K562 (cell line): ENCODE measurements at regions not wholly inside any gene's neighbourhood (a gene's known extent, or its start where the extent isn't known, plus 50 kb on each side); places are given as distances from the start of the nearest gene placed in this dataset.

ENCODE experiments used
- ATAC-seq: fragments of 200-7000 bp; cut with Tn5 transposase; 3 replicates; pipeline ENCODE4 v1.9.1; 2020; ENCODE audit warnings: moderate library complexity
- BruUV-seq: library from RNA; stranded (reverse); fragments of 400-500 nt; replicated peaks from 2 replicates; lab custom pipeline; 2021; lab: Mats Ljungman, UMichigan
- CTCF ChIA-PET: fragments of 300-600 bp; formaldehyde crosslinking; extraction: SDS; loops from one replicate; lab custom pipeline; 2021; ENCODE audit warnings: low intra/inter-chr PET ratio; lab: Yijun Ruan, JAX
- POLR2A ChIA-PET: fragments of 300-600, 350-650 bp; sonication (Branson Sonifier 250); formaldehyde crosslinking; extraction: SDS; loops from one replicate; lab custom pipeline; 2021; ENCODE audit warnings: antibody characterized with exemption, inconsistent platforms; lab: Yijun Ruan, JAX
- DNase-seq, 4 experiments: peaks; one replicate each; pipeline versions ENCODE4 v3.0.0 to v3.0.0-alpha.2; 2011 to 2018; ENCODE audit warnings: low spot score in 3 of 4, mixed read lengths in 3 of 4; ENCODE audit errors: extremely low read depth in 1 of 4
- FAIRE-seq: peaks from 2 replicates; lab custom pipeline; 2011; peaks lifted over from hg19 to GRCh38; lab: Jason Lieb, UNC
- H2AFZ ChIP-seq: 2 replicates; pipeline ENCODE4 v1.6.0; 2011; ENCODE audit warnings: low read depth, low read length, control low read depth, inconsistent platforms
- H3K27ac ChIP-seq: fragments of 200-600 bp; 3 replicates; pipeline ENCODE4 v1.8.0; 2011; ENCODE audit warnings: low read depth, mild to moderate bottlenecking, control low read depth, inconsistent platforms, low read length, moderate library complexity, mixed read lengths; ENCODE audit errors: extremely low read depth
- H3K27me3 ChIP-seq, 2 experiments: fragments of 300-600 bp in 1 of 2; 2 replicates in 1 of 2; 3 replicates in 1 of 2; pipeline versions ENCODE4 v1.6.0 to v1.8.0; 2011; ENCODE audit warnings: inconsistent platforms in 2 of 2, low read length in 2 of 2, mild to moderate bottlenecking in 1 of 2, mixed read lengths in 1 of 2, moderate library complexity in 1 of 2; ENCODE audit not compliant: control insufficient read depth in 2 of 2, insufficient read depth in 2 of 2
- H3K36me3 ChIP-seq: fragments of 300-600 bp; 3 replicates; pipeline ENCODE4 v1.8.0; 2011; ENCODE audit warnings: mild to moderate bottlenecking, low read length, inconsistent platforms; ENCODE audit not compliant: control insufficient read depth, insufficient read depth
- H3K4me1 ChIP-seq, 2 experiments: fragments of 200-600 bp in 1 of 2; replicated peaks in 1 of 2; 2 replicates in 1 of 2; 3 replicates in 1 of 2; pipeline versions ENCODE4 v1.5.1 to v1.8.0; 2011; ENCODE audit warnings: inconsistent platforms in 2 of 2, low read length in 2 of 2, mild to moderate bottlenecking in 1 of 2, mixed read lengths in 1 of 2, moderate library complexity in 1 of 2; ENCODE audit not compliant: control insufficient read depth in 2 of 2, insufficient read depth in 2 of 2
- H3K4me2 ChIP-seq: 2 replicates; pipeline ENCODE4 v1.6.1; 2011; ENCODE audit warnings: low read length, control low read depth, inconsistent platforms, mixed read lengths; ENCODE audit not compliant: insufficient read depth
- H3K4me3 ChIP-seq: fragments of 200-600 bp; sonication (generic), shearing (Covaris generic); 2 replicates; pipeline ENCODE4 v1.5.1; 2016; ENCODE audit warnings: control low read depth, inconsistent platforms
- H3K79me2 ChIP-seq: fragments of 200-600 bp; 3 replicates; pipeline ENCODE4 v1.8.0; 2011; ENCODE audit warnings: low read length, inconsistent platforms; ENCODE audit not compliant: control insufficient read depth, insufficient read depth
- H3K9ac ChIP-seq, 2 experiments: 2 replicates each; pipeline versions ENCODE4 v1.6.0 to v1.6.1; 2011; ENCODE audit warnings: low read depth in 2 of 2, low read length in 2 of 2, control low read depth in 1 of 2, inconsistent platforms in 1 of 2, mild to moderate bottlenecking in 1 of 2, mixed read lengths in 1 of 2; ENCODE audit not compliant: insufficient read depth in 1 of 2
- H3K9me1 ChIP-seq: one replicate; pipeline ENCODE4 v1.6.0; 2011; ENCODE audit warnings: inconsistent platforms, mild to moderate bottlenecking, low read length, moderate library complexity; ENCODE audit not compliant: control insufficient read depth, insufficient read depth
- H3K9me3 ChIP-seq: replicated peaks from 2 replicates; pipeline ENCODE4 v1.5.1; 2011; ENCODE audit warnings: low read depth, low read length, inconsistent platforms; ENCODE audit not compliant: control insufficient read depth, insufficient read depth
- H4K20me1 ChIP-seq: replicated peaks from 2 replicates; pipeline ENCODE4 v1.6.1; 2011; ENCODE audit warnings: low read length, inconsistent platforms, mixed read lengths; ENCODE audit not compliant: control insufficient read depth, insufficient read depth
- AFF1 ChIP-seq, 2 experiments: fragments of 450-650 bp; IDR thresholded peaks; 2 replicates each; pipeline ENCODE4 v1.6.1; 2018; ENCODE audit warnings: mild to moderate bottlenecking in 2 of 2, low read depth in 1 of 2; ENCODE audit not compliant: partially characterized antibody in 2 of 2
- CREB5 ChIP-seq: fragments of 250-450 bp; sonication (Bioruptor Pico); IDR thresholded peaks from 2 replicates; pipeline ENCODE4 v1.5.0; 2020; ENCODE audit warnings: mild to moderate bottlenecking
- FOS ChIP-seq: IDR thresholded peaks from 3 replicates; pipeline ENCODE4 v1.6.1; 2011; ENCODE audit not compliant: insufficient read length; ENCODE audit errors: extremely low read depth
- GTF2E2 ChIP-seq: fragments of 200-800 bp; sonication (Bioruptor generic); IDR thresholded peaks from 2 replicates; pipeline ENCODE4 v1.6.1; 2016; ENCODE audit warnings: missing genetic modification characterization, missing compliant biosample characterization
- HDAC6 ChIP-seq: IDR thresholded peaks from 2 replicates; pipeline ENCODE4 v1.6.1; 2012; ENCODE audit warnings: low read depth, mild to moderate bottlenecking, control low read depth, inconsistent platforms, low read length, moderate library complexity
- HMG20A ChIP-seq: fragments of 450-650 bp; formaldehyde crosslinking; conservative IDR thresholded peaks from 2 replicates; pipeline ENCODE4 v1.4.0; 2020; ENCODE audit warnings: mild to moderate bottlenecking, mixed read lengths
- MEF2A ChIP-seq: IDR thresholded peaks from 2 replicates; pipeline ENCODE4 v1.6.1; 2011; ENCODE audit warnings: low read depth, mild to moderate bottlenecking, low read length, moderate library complexity; ENCODE audit not compliant: control insufficient read depth
- POLR2G ChIP-seq: fragments of 200-400 bp; formaldehyde crosslinking; IDR thresholded peaks from 2 replicates; pipeline ENCODE4 v1.6.1; 2017; ENCODE audit warnings: low read depth, mild to moderate bottlenecking, antibody characterized with exemption, low read length, moderate library complexity
- SRSF9 ChIP-seq: fragments of 200-400 bp; formaldehyde crosslinking; IDR thresholded peaks from 2 replicates; pipeline ENCODE4 v1.6.1; 2017; ENCODE audit warnings: low read depth, low read length, borderline replicate concordance
- ZBTB7A ChIP-seq: IDR thresholded peaks from 2 replicates; pipeline ENCODE4 v1.6.1; 2011; ENCODE audit warnings: low read depth, mild to moderate bottlenecking, low read length, moderate library complexity, borderline replicate concordance; ENCODE audit not compliant: control insufficient read depth
- ZBTB9 ChIP-seq: fragments of 450-650 bp; formaldehyde crosslinking; IDR thresholded peaks from 2 replicates; pipeline ENCODE4 v1.4.0; 2020; ENCODE audit warnings: mild to moderate bottlenecking, moderate library complexity
- ZNF311 ChIP-seq: fragments of 250-450 bp; sonication (Bioruptor Pico); IDR thresholded peaks from 2 replicates; pipeline ENCODE4 v1.4.0; 2020; ENCODE audit warnings: mild to moderate bottlenecking, moderate library complexity
- ZNF589 ChIP-seq: fragments of 200-800 bp; sonication (Bioruptor generic); IDR thresholded peaks from 2 replicates; pipeline ENCODE4 v1.6.1; 2016; ENCODE audit warnings: low read depth, missing genetic modification characterization, missing compliant biosample characterization
- ZNF778 ChIP-seq: fragments of 450-650 bp; formaldehyde crosslinking; IDR thresholded peaks from 2 replicates; pipeline ENCODE4 v1.4.0; 2020; ENCODE audit warnings: mild to moderate bottlenecking, moderate library complexity
- in situ Hi-C: fragments of 300-500 bp; cut with MboI; formaldehyde crosslinking; loops from 4 replicates; pipeline ENCODE4 v1.15.0; 2018; ENCODE audit warnings: inconsistent platforms, mixed read lengths
- intact Hi-C: fragments of 100-400 bp; cut with micrococcal nuclease; formaldehyde crosslinking; loops from 2 replicates; pipeline ENCODE4 v1.14.2; 2022

- Histone ChIP-seq H3K9me1 (no peaks in the 10 kb centered on the region), H3K9me3 (no peaks in the 10 kb centered on the region), H3K79me2 (no peaks in the 10 kb centered on the region), H4K20me1 (no peaks in the 10 kb centered on the region), H3K4me2 (no peak overlapping the region), H3K27me3 (no peaks in the 10 kb centered on the region; a peak in 1 of 5 replicates), H3K36me3 (no peaks in the 10 kb centered on the region), H3K4me3 (no peak overlapping the region), H3K4me1 (no peaks in the 10 kb centered on the region), H3K27ac (no peak overlapping the region), H3K9ac (no peak overlapping the region), H2AFZ (no peak overlapping the region)
- TF ChIP-seq ZNF311 (CRISPR knock-in tag) (no peak), ZNF589 (CRISPR knock-in tag) (no peak), CREB5 (CRISPR knock-in tag) (no peak), MEF2A (no peak), FOS (no peak), HMG20A (CRISPR knock-in tag) (no peak), SRSF9 (no peak), AFF1 (IDR thresholded peaks at IDR 0.05; ENCODE audit: low read depth in 1 of 2, partially characterized antibody in 2 of 2) (no peak), ZNF778 (CRISPR knock-in tag) (no peak), GTF2E2 (no peak), HDAC6 (no peak), ZBTB7A (no peak), POLR2G (no peak), ZBTB9 (no peak)
- POLR2A ChIA-PET: no interaction called here
- no peak for DNase-seq
- in situ Hi-C loops: no loop called here
- no TSS peak for BruUV-seq
- FAIRE-seq: no peak
- no peak for ATAC-seq
- intact Hi-C loops: no loop called here
- CTCF ChIA-PET: no interaction called here
Measured at GRCh38 chr9:113817171-113817570, 58.9 kb upstream of the ZNF618 start.
